Heart left ventricle (tissue), 13 donors: ENCODE measurements at regions not wholly inside any gene's neighbourhood (a gene's known extent, or its start where the extent isn't known, plus 50 kb on each side); places are given as distances from the start of the nearest gene placed in this dataset.

Experiments
- POLR2A ChIP-seq, 2 donors: fragments of 450-650 bp; IDR thresholded peaks; one replicate each; pipeline ENCODE4 v1.6.1; 2017; ENCODE audit warnings: antibody characterized with exemption in 2 of 2, mild to moderate bottlenecking in 2 of 2, moderate library complexity in 2 of 2
- TF ChIP-seq, protein P1 (sequence below), 12 donors: fragments of 200-600 bp; sonication (generic) in 4 of 12; IDR thresholded peaks; one replicate each; pipeline versions ENCODE4 v1.5.0 to v1.8.0; 2018 to 2022; ENCODE audit warnings: antibody characterized with exemption in 12 of 12, mild to moderate bottlenecking in 5 of 12
- donor health status: ischemic (EF 13 %, LVEDD 7.1; RV severe dilation, severe dysfunction).
- donor health status: DM: no; HTN: yes; CAD: no.
- donor health status: DM: no; HTN: no; CAD: no.
- donor health status: ischemic (EF 25% LVEDD 6.9; RV normal size, moderate dysfunction).
- donor health status: ischemic (EF 25% LVEDD 5.7; RV mildly dilated, moderate dysfunction).
- donor health status: ischemic (EF 35%, LVEDD 5.7; RV mildly dilated, moderate dysfunction).
- donor health status: nonischemic (EF 11% LVEDD 7.7; RV severe dilation, severe dysfunction).
- donor health status: DM: yes; HTN: yes; CAD: no.
- donor health status: PGD.
- donor health status: ischemic (EF 29% LVEDD 5.4; RV normal size, mild dysfunction).
- donor health status: nonischemic (EF 23%, LVEDD 6.1; RV moderate dilation, normal function).

DNA sequence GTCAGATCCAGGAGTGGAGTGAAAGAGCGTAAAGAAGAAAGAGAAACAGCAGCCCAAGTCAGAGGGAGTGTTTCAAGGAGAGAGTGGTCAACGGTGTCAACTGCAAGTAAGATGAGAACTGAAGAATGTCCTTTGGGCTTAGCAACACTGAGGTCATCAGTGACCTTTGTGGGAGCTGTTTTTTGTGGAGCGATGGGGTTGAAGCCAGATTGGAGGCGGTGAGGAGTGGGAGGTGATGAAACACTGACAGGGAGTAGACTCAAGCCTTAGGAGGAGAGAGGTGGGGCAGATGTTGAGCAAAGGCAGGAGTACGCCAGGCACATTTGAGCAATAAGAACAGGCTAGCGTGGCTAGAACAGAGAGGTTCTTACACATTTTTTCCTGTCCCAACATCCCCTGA, 103.7 kb upstream of the GNAO1 start:
- no peak for TF ChIP-seq POLR2A (IDR thresholded peaks at IDR 0.05)
- TF ChIP-seq, protein P1, sequence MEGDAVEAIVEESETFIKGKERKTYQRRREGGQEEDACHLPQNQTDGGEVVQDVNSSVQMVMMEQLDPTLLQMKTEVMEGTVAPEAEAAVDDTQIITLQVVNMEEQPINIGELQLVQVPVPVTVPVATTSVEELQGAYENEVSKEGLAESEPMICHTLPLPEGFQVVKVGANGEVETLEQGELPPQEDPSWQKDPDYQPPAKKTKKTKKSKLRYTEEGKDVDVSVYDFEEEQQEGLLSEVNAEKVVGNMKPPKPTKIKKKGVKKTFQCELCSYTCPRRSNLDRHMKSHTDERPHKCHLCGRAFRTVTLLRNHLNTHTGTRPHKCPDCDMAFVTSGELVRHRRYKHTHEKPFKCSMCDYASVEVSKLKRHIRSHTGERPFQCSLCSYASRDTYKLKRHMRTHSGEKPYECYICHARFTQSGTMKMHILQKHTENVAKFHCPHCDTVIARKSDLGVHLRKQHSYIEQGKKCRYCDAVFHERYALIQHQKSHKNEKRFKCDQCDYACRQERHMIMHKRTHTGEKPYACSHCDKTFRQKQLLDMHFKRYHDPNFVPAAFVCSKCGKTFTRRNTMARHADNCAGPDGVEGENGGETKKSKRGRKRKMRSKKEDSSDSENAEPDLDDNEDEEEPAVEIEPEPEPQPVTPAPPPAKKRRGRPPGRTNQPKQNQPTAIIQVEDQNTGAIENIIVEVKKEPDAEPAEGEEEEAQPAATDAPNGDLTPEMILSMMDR (IDR thresholded peaks at IDR 0.05) = no peak
